GM12865 (cell line): ENCODE measurements at regions not wholly inside any gene's neighbourhood (a gene's known extent, or its start where the extent isn't known, plus 50 kb on each side); places are given as distances from the start of the nearest gene placed in this dataset.

Experiments
- DNase-seq: peaks from one replicate; pipeline ENCODE4 v3.0.0; 2010; ENCODE audit warnings: low read depth
- H3K4me3 ChIP-seq: 2 replicates; pipeline ENCODE4 v1.5.1; 2011; ENCODE audit warnings: mild to moderate bottlenecking, low read depth, low read length, control low read depth
- CTCF ChIP-seq: IDR thresholded peaks from 2 replicates; pipeline ENCODE4 v1.5.1; 2011; ENCODE audit warnings: low read length, control low read depth, low read depth, inconsistent platforms; ENCODE audit not compliant: insufficient read depth; ENCODE audit errors: missing control alignments

DNA sequence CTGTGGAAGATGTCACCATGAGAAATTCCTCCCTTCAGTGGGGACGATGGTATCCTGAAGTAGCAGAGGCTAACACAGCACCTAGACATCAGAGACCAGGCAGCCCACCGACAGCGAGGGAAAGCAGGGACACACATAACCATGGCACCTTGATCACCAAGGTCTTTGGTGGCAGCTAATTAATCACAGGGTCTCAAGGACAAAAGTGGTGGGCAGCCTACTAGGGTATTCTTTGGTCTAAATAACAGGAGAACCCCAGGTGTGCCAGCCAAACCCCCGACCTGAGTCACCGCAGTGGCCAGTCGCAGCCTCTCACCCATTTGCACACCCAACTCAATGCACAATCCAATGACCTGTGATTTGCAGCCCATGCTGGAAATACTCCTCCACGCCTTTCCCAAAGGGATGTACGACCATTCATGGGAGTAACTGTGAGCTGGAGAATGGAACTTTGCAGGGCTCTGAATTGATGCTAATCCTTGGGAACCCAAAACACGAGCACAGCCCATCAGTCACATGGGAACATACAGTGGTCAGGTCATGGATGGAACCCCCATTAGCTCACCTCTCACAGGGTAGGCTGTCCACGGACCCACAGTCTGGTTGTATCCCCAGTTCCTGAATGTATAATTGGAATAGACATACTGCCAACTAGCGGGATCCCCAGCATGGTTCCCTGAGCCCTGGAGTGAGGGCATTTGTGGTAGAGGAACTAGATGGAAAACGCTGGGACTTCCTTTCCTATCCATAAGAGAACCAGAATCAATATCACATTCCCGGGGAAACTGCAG is 58.7 kb upstream of the C14orf180 start:
- no peak for TF ChIP-seq CTCF
- no peak overlapping the region for H3K4me3 ChIP-seq
- DNase-seq = no peak

- TF ChIP-seq CTCF = no peak
- H3K4me3 ChIP-seq = no peak overlapping the region
- no peak for DNase-seq
Measured at GRCh38 chr14:104521816-104522745, 57.5 kb upstream of the C14orf180 start.

DNA sequence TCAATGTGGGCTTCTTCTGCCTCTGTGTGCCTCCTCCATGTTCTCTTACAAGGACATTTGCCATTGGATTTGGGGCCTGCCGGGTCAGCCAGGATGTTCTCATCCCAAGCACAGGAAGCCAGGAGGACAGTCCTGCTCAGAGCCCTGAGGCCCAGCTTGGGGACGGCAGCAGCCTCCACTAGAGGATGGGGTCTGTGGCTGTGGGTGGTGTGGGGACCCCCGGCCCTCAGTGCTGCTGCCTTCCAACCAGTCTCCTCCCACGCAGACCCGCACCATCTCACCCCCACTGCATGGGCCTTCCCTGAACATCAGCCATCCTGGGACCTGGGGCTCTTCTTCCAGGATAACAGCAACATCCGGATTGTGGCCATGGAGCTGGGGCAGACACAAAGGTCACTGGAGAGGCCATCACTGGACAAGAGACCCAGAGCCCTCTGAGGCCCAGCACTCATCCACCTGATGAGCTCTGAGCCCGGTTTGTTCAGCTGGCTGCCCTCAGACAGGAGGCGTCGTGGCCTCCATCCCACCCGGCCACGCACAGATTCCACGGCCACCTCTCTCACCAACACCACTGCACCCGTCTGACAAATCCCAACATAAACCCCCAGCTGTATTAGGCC is 56.5 kb upstream of the C14orf180 start:
- TF ChIP-seq CTCF = no peak
- no peak overlapping the region for H3K4me3 ChIP-seq
- no peak for DNase-seq

- DNase-seq = no peak
Measured at GRCh38 chr14:104523546-104523935, 56.0 kb upstream of the C14orf180 start.

DNA sequence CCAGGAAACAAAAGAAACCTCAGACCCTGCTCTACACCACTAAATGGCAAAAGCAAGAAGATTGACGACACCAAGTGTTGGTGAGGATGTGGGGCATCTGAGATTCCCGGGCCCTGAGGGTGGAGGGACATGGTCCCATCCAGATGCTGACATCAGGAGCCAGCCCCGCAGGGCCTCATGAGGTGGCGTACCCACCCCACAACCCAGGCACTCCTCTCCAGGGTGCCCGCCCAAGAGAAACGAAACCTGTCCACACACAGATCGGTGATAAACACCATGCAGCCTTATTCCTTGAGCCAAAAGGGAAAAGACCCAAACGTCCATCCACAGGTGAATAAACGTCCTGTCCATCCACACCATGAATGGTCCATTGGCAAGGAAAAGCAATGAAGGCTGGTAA is 54.8 kb upstream of the C14orf180 start:
- no peak overlapping the region for H3K4me3 ChIP-seq
- TF ChIP-seq CTCF = no peak
- DNase-seq = no peak

More at GRCh38 chr14:104523546-104523935, 56.0 kb upstream of the C14orf180 start:
- no peak overlapping the region for H3K4me3 ChIP-seq
- no peak for TF ChIP-seq CTCF

DNA sequence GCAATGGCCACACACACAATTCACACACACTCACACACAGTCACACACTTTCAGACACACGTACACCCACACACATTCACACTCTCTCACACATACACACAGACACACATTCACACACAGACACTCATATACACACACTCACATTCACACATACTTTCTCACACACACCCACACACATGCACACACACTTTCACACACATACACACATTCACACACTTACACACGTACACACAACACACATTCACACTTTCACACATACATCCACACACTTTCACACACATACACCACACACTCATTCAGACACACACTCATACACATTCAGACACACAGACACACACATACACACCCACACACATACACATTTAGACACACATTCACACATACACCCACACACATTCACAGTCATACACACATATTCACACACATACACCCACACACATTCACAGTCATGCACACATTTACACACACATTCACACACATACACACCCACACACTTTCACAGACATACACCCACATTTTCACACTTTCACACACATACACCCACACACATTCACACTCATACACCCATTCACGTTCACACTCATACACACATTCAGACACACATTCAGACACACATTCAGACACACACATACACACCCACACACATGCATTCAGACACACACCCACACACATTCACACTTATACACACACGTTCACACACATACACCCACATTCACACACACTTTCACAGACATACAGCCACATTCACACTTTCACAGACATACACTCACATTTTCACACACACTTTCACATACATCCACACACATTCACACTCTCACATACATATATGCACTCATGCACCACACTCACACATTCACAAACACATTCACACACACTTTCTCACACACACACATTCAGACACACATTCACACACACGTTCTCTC is 52.6 kb upstream of the C14orf180 start:
- DNase-seq = no peak
- no peak for TF ChIP-seq CTCF
- no peak overlapping the region for H3K4me3 ChIP-seq
